22Rv1 (cell line): ENCODE measurements at regions not wholly inside any gene's neighbourhood (a gene's known extent, or its start where the extent isn't known, plus 50 kb on each side); places are given as distances from the start of the nearest gene placed in this dataset.

ENCODE experiments used
- H3K27ac ChIP-seq: fragments of 450-650 bp; 2 replicates; pipeline ENCODE4 v1.5.1; 2017
- CTCF ChIP-seq: fragments of 450-650 bp; IDR thresholded peaks from 2 replicates; pipeline ENCODE4 v1.5.1; 2017; ENCODE audit warnings: mild to moderate bottlenecking
- ZFX ChIP-seq: fragments of 450-650 bp; IDR thresholded peaks from 2 replicates; pipeline ENCODE4 v1.6.1; 2017; ENCODE audit warnings: antibody characterized with exemption, borderline replicate concordance

- no peak for TF ChIP-seq ZFX
- no peak for TF ChIP-seq CTCF
- H3K27ac ChIP-seq: no peak overlapping the region
Observed at GRCh38 chr1:4600615-4601460, 53.6 kb upstream of the AJAP1 start.

GRCh38 chr1:4601941-4602340, 52.5 kb upstream of the AJAP1 start:
- TF ChIP-seq CTCF: no peak
- TF ChIP-seq ZFX: no peak
- H3K27ac ChIP-seq: no peak overlapping the region

GRCh38 chr1:4602462-4603294, 51.7 kb upstream of the AJAP1 start:
- TF ChIP-seq CTCF (no peak), ZFX (no peak)
- H3K27ac ChIP-seq: no peak overlapping the region

- TF ChIP-seq CTCF: no peak
- TF ChIP-seq ZFX: no peak
- no peak overlapping the region for H3K27ac ChIP-seq
Observed at GRCh38 chr1:4603295-4604110, 50.9 kb upstream of the AJAP1 start.
